ENCODE measurements at regions not wholly inside any gene's neighbourhood (a gene's known extent, or its start where the extent isn't known, plus 50 kb on each side); places are given as distances from the start of the nearest gene placed in this dataset.
"Not testable (repeated sequence)": the region's sequence is repeated elsewhere in the genome, so short reads cannot be mapped to it uniquely, and the experiment has no call there.

DNA sequence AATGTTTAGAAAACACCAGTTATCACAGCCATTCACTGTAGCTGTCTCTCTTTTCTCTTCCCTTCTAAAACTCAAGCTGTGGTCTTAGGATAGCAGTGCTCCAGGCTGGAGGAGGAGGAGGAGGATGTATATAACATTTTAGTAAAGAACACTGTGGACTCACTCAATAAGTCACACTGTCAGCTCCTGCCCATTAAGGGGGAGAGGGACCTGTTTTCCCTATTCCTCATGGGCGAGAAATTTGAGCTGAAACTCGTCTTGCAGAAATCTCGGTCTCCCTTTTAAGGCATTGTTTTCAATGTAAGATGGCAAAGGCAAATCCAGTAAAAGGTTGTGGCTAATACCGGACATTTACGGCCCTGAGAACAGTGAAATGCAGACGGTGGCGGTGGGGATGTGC, 114.8 kb upstream of the ZNF236 start:
- Histone ChIP-seq H3K79me2 (ENCODE audit: insufficient read depth, low read length) (no peaks in the 10 kb centered on the region), H3K4me3 (ENCODE audit: low read depth, low read length, poor library complexity, severe bottlenecking) (no peak overlapping the region), H3K9me2 (ENCODE audit: low read depth, low read length) (no peaks in the 10 kb centered on the region), H3K27me3 (ENCODE audit: insufficient read depth, low read length) (no peaks in the 10 kb centered on the region), H3K9me3 (ENCODE audit: low read length) (no peaks in the 10 kb centered on the region), H3K4me1 (ENCODE audit: insufficient read depth, low read length, severe bottlenecking) (no peaks in the 10 kb centered on the region), H3K9ac (ENCODE audit: low read length) (no peak overlapping the region), H2AFZ (ENCODE audit: low read length) (no peak overlapping the region), H3K4me2 (ENCODE audit: low read length) (no peak overlapping the region), H3K27ac (ENCODE audit: low read depth, low read length, poor library complexity, severe bottlenecking) (no peak overlapping the region), H4K20me1 (ENCODE audit: insufficient read depth, low read length) (no peaks in the 10 kb centered on the region), H3K36me3 (ENCODE audit: insufficient read depth, low read length) (no peaks in the 10 kb centered on the region), H3F3A (ENCODE audit: insufficient read depth, low read length) (no peaks in the 10 kb centered on the region)
- no peak for TF ChIP-seq CTCF (IDR thresholded peaks at IDR 0.05; ENCODE audit: low read length)
- no peak for TF ChIP-seq EZH2 (IDR thresholded peaks at IDR 0.05; ENCODE audit: borderline replicate concordance, low read length)

- H3K27ac ChIP-seq (ENCODE audit: low read depth, low read length, poor library complexity, severe bottlenecking); H4K20me1 ChIP-seq (ENCODE audit: insufficient read depth, low read length); H3K4me1 ChIP-seq (ENCODE audit: insufficient read depth, low read length, severe bottlenecking); H3K9ac ChIP-seq (ENCODE audit: low read length); H3K79me2 ChIP-seq (ENCODE audit: insufficient read depth, low read length); H3K36me3 ChIP-seq (ENCODE audit: insufficient read depth, low read length); H3K9me2 ChIP-seq (ENCODE audit: low read depth, low read length); H2AFZ ChIP-seq (ENCODE audit: low read length); H3K27me3 ChIP-seq (ENCODE audit: insufficient read depth, low read length); H3F3A ChIP-seq (ENCODE audit: insufficient read depth, low read length); H3K4me3 ChIP-seq (ENCODE audit: low read depth, low read length, poor library complexity, severe bottlenecking); H3K4me2 ChIP-seq (ENCODE audit: low read length); H3K9me3 ChIP-seq (ENCODE audit: low read length): not testable (repeated sequence)
Observed at GRCh38 chr18:76704589-76704988, 117.8 kb upstream of the ZNF236 start.

DNA sequence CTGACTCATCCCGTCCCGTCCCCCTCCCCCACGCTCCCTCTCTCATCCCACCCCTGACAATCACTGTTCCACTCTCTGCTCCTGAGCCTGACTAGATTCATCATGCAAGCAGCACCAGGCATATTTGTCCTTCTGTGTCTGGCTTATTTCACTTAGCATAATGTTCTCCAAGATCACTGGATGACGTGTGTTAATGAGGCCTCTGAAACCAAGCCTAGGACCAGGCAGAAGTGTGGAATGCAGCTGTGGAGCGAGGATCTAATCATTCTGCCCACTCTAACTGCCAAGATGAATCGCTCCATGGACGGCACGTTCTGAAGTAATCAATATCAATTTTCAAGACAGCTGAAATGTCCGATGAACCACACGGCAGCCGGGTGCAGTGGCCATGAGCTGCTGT, 122.4 kb upstream of the ZNF236 start:
- TF ChIP-seq CTCF (IDR thresholded peaks at IDR 0.05; ENCODE audit: low read length) (no peak), EZH2 (IDR thresholded peaks at IDR 0.05; ENCODE audit: borderline replicate concordance, low read length) (no peak)
- no peaks in the 10 kb centered on the region for H3K9me2 ChIP-seq (ENCODE audit: low read depth, low read length)
- no peak overlapping the region for H3K9ac ChIP-seq (ENCODE audit: low read length)
- H2AFZ ChIP-seq (ENCODE audit: low read length), result no peak overlapping the region
- no peaks in the 10 kb centered on the region for H3K79me2 ChIP-seq (ENCODE audit: insufficient read depth, low read length)
- no peak overlapping the region for H3K4me2 ChIP-seq (ENCODE audit: low read length)
- no peaks in the 10 kb centered on the region for H3F3A ChIP-seq (ENCODE audit: insufficient read depth, low read length)
- H3K27ac ChIP-seq (ENCODE audit: low read depth, low read length, poor library complexity, severe bottlenecking), result no peak overlapping the region
- no peaks in the 10 kb centered on the region for H4K20me1 ChIP-seq (ENCODE audit: insufficient read depth, low read length)
- no peak overlapping the region for H3K4me3 ChIP-seq (ENCODE audit: low read depth, low read length, poor library complexity, severe bottlenecking)
- no peaks in the 10 kb centered on the region for H3K4me1 ChIP-seq (ENCODE audit: insufficient read depth, low read length, severe bottlenecking)
- H3K36me3 ChIP-seq (ENCODE audit: insufficient read depth, low read length), result no peaks in the 10 kb centered on the region
- no peaks in the 10 kb centered on the region for H3K9me3 ChIP-seq (ENCODE audit: low read length)
- peaks cover 3% of the 10 kb centered on the region; the same call in 1 of the 2 replicates for H3K27me3 ChIP-seq (ENCODE audit: insufficient read depth, low read length)

GRCh38 chr18:76697441-76697901, 124.9 kb upstream of the ZNF236 start:
- Histone ChIP-seq H3K36me3 (ENCODE audit: insufficient read depth, low read length) (no peaks in the 10 kb centered on the region), H2AFZ (ENCODE audit: low read length) (no peak overlapping the region), H4K20me1 (ENCODE audit: insufficient read depth, low read length) (no peaks in the 10 kb centered on the region), H3K27ac (ENCODE audit: low read depth, low read length, poor library complexity, severe bottlenecking) (no peak overlapping the region), H3K4me3 (ENCODE audit: low read depth, low read length, poor library complexity, severe bottlenecking) (no peak overlapping the region), H3K79me2 (ENCODE audit: insufficient read depth, low read length) (no peaks in the 10 kb centered on the region), H3K4me1 (ENCODE audit: insufficient read depth, low read length, severe bottlenecking) (no peaks in the 10 kb centered on the region), H3K9me2 (ENCODE audit: low read depth, low read length) (no peaks in the 10 kb centered on the region), H3K9me3 (ENCODE audit: low read length) (no peaks in the 10 kb centered on the region), H3K4me2 (ENCODE audit: low read length) (no peak overlapping the region), H3K27me3 (ENCODE audit: insufficient read depth, low read length) (peaks cover 3% of the 10 kb centered on the region; the same call in 1 of the 2 replicates), H3F3A (ENCODE audit: insufficient read depth, low read length) (no peaks in the 10 kb centered on the region), H3K9ac (ENCODE audit: low read length) (no peak overlapping the region)
- TF ChIP-seq CTCF (IDR thresholded peaks at IDR 0.05; ENCODE audit: low read length) (no peak), EZH2 (IDR thresholded peaks at IDR 0.05; ENCODE audit: borderline replicate concordance, low read length) (no peak)
